WTC11 (cell line): ENCODE measurements at regions not wholly inside any gene's neighbourhood (a gene's known extent, or its start where the extent isn't known, plus 50 kb on each side); places are given as distances from the start of the nearest gene placed in this dataset.

Experiments used
- ATAC-seq: fragments of 200-7000 bp; cut with Tn5 transposase; 2 replicates; pipeline ENCODE4 v1.10.0; 2021; ENCODE audit warnings: mild to moderate bottlenecking, moderate library complexity
- CTCF ChIA-PET: fragments of 300-600 bp; sonication (Branson Sonifier 250); formaldehyde crosslinking; loops from one replicate; lab custom pipeline; 2021; ENCODE audit warnings: antibody characterized with exemption; lab: Charles Lee
- POLR2A ChIA-PET: fragments of 350-600 bp; sonication (Branson Sonifier 250); formaldehyde crosslinking; loops from one replicate; lab custom pipeline; 2021; ENCODE audit warnings: antibody characterized with exemption; lab: Charles Lee
- DNase-seq: peaks from one replicate; pipeline ENCODE4 v3.0.0; 2021; ENCODE audit warnings: low spot score
- H3K27ac Mint-ChIP-seq: 2 replicates; pipeline ENCODE4 v1.8.0; 2021; ENCODE audit warnings: mixed read lengths
- H3K27me3 Mint-ChIP-seq: 2 replicates; pipeline ENCODE4 v1.8.0; 2021; ENCODE audit warnings: low read depth, mild to moderate bottlenecking, moderate library complexity, mixed read lengths
- H3K36me3 Mint-ChIP-seq: 2 replicates; pipeline ENCODE4 v1.8.0; 2021; ENCODE audit warnings: mixed read lengths
- H3K4me1 Mint-ChIP-seq: 2 replicates; pipeline ENCODE4 v1.8.0; 2022; ENCODE audit warnings: mixed read lengths
- H3K4me3 Mint-ChIP-seq: 2 replicates; pipeline ENCODE4 v1.8.0; 2021; ENCODE audit warnings: mild to moderate bottlenecking, moderate library complexity, mixed read lengths
- H3K9me3 Mint-ChIP-seq: 2 replicates; pipeline ENCODE4 v1.8.0; 2021; ENCODE audit warnings: mixed read lengths
- ATF2 ChIP-seq: sonication (generic); formaldehyde crosslinking; IDR thresholded peaks from 2 replicates; pipeline ENCODE4 v1.8.1; 2022; ENCODE audit warnings: low read depth, missing genetic modification reagents, borderline replicate concordance
- ATF6 ChIP-seq: sonication (generic); formaldehyde crosslinking; IDR thresholded peaks from 2 replicates; pipeline ENCODE4 v1.8.1; 2023; ENCODE audit warnings: mild to moderate bottlenecking, missing genetic modification reagents
- CREM ChIP-seq: sonication (generic); formaldehyde crosslinking; IDR thresholded peaks from 2 replicates; pipeline ENCODE4 v1.8.1; 2022; ENCODE audit warnings: mild to moderate bottlenecking, missing genetic modification reagents, moderate library complexity
- ESRRA ChIP-seq: sonication (generic); formaldehyde crosslinking; IDR thresholded peaks from 2 replicates; pipeline ENCODE4 v1.8.1; 2022; ENCODE audit warnings: mild to moderate bottlenecking, missing genetic modification reagents, borderline replicate concordance
- FOXP1 ChIP-seq: sonication (generic); formaldehyde crosslinking; IDR thresholded peaks from 2 replicates; pipeline ENCODE4 v1.8.0; 2022; ENCODE audit warnings: missing genetic modification reagents, mild to moderate bottlenecking, moderate library complexity, borderline replicate concordance
- GTF2I ChIP-seq: fragments of 250-450 bp; sonication (Bioruptor Pico); conservative IDR thresholded peaks from 2 replicates; pipeline ENCODE4 v1.4.0; 2021; ENCODE audit warnings: mild to moderate bottlenecking
- OVOL2 ChIP-seq: fragments of 250-450 bp; sonication (Bioruptor Pico); IDR thresholded peaks from 2 replicates; pipeline ENCODE4 v1.9.0; 2021; ENCODE audit warnings: mild to moderate bottlenecking, borderline replicate concordance
- SMAD3 ChIP-seq: sonication (generic); formaldehyde crosslinking; IDR thresholded peaks from 2 replicates; pipeline ENCODE4 v1.8.0; 2022; ENCODE audit warnings: missing genetic modification reagents, mild to moderate bottlenecking, borderline replicate concordance
- STAT6 ChIP-seq: sonication (generic); formaldehyde crosslinking; conservative IDR thresholded peaks from 2 replicates; pipeline ENCODE4 v1.8.1; 2023; ENCODE audit warnings: mild to moderate bottlenecking, low read depth, missing genetic modification reagents, moderate library complexity
- TEAD4 ChIP-seq: sonication (generic); formaldehyde crosslinking; IDR thresholded peaks from 2 replicates; pipeline ENCODE4 v1.8.0; 2022; ENCODE audit warnings: mild to moderate bottlenecking, missing genetic modification reagents
- USF1 ChIP-seq: sonication (generic); formaldehyde crosslinking; IDR thresholded peaks from 2 replicates; pipeline ENCODE4 v1.8.0; 2022; ENCODE audit warnings: mild to moderate bottlenecking, missing genetic modification reagents
- ZBTB21 ChIP-seq: sonication (generic); formaldehyde crosslinking; IDR thresholded peaks from 2 replicates; pipeline ENCODE4 v1.8.1; 2023; ENCODE audit warnings: mild to moderate bottlenecking, missing genetic modification reagents, borderline replicate concordance
- ZNF138 ChIP-seq: sonication (generic); formaldehyde crosslinking; conservative IDR thresholded peaks from 2 replicates; pipeline ENCODE4 v1.8.1; 2022; ENCODE audit warnings: mild to moderate bottlenecking, moderate library complexity, missing genetic modification reagents
- ZNF423 ChIP-seq: fragments of 250-450 bp; sonication (Bioruptor Pico); IDR thresholded peaks from 2 replicates; pipeline ENCODE4 v2.1.2; 2022; ENCODE audit warnings: mild to moderate bottlenecking, moderate library complexity
- TF ChIP-seq, protein P1 (sequence below): fragments of 250-450 bp; sonication (Bioruptor Pico); IDR thresholded peaks from 2 replicates; pipeline ENCODE4 v1.9.0; 2021; ENCODE audit warnings: moderate library complexity, mild to moderate bottlenecking, inconsistent platforms, borderline replicate concordance
- TF ChIP-seq, protein P2 (sequence below): fragments of 250-450 bp; sonication (Bioruptor Pico); IDR thresholded peaks from 2 replicates; pipeline ENCODE4 v1.9.0; 2021; ENCODE audit warnings: mild to moderate bottlenecking
- TF ChIP-seq, protein P3 (sequence below): fragments of 250-450 bp; sonication (Bioruptor Pico); conservative IDR thresholded peaks from 2 replicates; pipeline ENCODE4 v1.9.0; 2021; ENCODE audit warnings: mild to moderate bottlenecking
- TF ChIP-seq, protein P4 (sequence below): fragments of 250-450 bp; sonication (Bioruptor Pico); IDR thresholded peaks from 2 replicates; pipeline ENCODE4 v1.9.0; 2021; ENCODE audit warnings: mild to moderate bottlenecking
- TF ChIP-seq, protein P5 (sequence below): sonication (generic); formaldehyde crosslinking; IDR thresholded peaks from 2 replicates; pipeline ENCODE4 v1.8.1; 2022; ENCODE audit warnings: mild to moderate bottlenecking, missing genetic modification reagents, moderate library complexity, borderline replicate concordance

- Mint-ChIP-seq H3K27ac (no peak overlapping the region), H3K4me3 (no peak overlapping the region), H3K9me3 (no peaks in the 10 kb centered on the region), H3K36me3 (no peaks in the 10 kb centered on the region), H3K27me3 (no peaks in the 10 kb centered on the region), H3K4me1 (no peaks in the 10 kb centered on the region)
- ChIA-PET POLR2A (no interaction called here), CTCF (no interaction called here)
- no peak for DNase-seq
- TF ChIP-seq SMAD3 (no peak), ZNF138 (CRISPR knock-in tag) (no peak), ZNF423 (CRISPR knock-in tag) (no peak), ATF6 (CRISPR knock-in tag) (no peak), CREM (no peak), FOXP1 (CRISPR knock-in tag) (no peak)
- TF ChIP-seq, protein P1, sequence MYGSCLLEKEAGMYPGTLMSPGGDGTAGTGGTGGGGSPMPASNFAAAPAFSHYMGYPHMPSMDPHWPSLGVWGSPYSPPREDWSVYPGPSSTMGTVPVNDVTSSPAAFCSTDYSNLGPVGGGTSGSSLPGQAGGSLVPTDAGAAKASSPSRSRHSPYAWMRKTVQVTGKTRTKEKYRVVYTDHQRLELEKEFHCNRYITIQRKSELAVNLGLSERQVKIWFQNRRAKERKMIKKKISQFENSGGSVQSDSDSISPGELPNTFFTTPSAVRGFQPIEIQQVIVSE, result no peak
- no peak for ATAC-seq
These were observed 154.3 kb upstream of the KCNN2 start for GRCh38 chr5:114207615-114208014.

DNA sequence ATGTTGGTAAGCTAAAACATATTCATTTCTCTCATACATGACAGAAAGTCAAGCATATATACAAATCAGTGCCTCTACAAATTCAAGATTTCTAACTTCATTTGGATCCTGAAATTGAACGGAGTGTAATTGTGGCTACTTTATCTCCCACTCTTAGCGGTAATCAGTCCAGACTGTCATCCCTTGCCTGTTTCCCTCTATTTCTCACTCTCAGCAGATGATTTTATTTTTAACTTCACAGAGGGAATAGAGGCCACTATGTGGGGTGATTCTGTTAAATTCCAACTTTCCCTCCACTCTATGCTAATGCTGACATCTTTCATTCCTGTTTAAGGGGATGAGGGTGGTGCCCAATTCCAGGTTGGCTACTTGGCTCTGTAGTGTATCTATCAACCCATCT is 153.8 kb upstream of the KCNN2 start:
- no peak for DNase-seq
- H3K4me1 Mint-ChIP-seq, result no peaks in the 10 kb centered on the region
- H3K27me3 Mint-ChIP-seq, result no peaks in the 10 kb centered on the region
- CTCF ChIA-PET, result no interaction called here
- POLR2A ChIA-PET, result no interaction called here
- H3K4me3 Mint-ChIP-seq, result no peak overlapping the region
- ATAC-seq, result no peak
- H3K27ac Mint-ChIP-seq, result no peak overlapping the region
- no peaks in the 10 kb centered on the region for H3K9me3 Mint-ChIP-seq
- TF ChIP-seq, protein P2, sequence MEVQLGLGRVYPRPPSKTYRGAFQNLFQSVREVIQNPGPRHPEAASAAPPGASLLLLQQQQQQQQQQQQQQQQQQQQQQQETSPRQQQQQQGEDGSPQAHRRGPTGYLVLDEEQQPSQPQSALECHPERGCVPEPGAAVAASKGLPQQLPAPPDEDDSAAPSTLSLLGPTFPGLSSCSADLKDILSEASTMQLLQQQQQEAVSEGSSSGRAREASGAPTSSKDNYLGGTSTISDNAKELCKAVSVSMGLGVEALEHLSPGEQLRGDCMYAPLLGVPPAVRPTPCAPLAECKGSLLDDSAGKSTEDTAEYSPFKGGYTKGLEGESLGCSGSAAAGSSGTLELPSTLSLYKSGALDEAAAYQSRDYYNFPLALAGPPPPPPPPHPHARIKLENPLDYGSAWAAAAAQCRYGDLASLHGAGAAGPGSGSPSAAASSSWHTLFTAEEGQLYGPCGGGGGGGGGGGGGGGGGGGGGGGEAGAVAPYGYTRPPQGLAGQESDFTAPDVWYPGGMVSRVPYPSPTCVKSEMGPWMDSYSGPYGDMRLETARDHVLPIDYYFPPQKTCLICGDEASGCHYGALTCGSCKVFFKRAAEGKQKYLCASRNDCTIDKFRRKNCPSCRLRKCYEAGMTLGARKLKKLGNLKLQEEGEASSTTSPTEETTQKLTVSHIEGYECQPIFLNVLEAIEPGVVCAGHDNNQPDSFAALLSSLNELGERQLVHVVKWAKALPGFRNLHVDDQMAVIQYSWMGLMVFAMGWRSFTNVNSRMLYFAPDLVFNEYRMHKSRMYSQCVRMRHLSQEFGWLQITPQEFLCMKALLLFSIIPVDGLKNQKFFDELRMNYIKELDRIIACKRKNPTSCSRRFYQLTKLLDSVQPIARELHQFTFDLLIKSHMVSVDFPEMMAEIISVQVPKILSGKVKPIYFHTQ (CRISPR knock-in tag), result no peak
- TF ChIP-seq GTF2I (CRISPR knock-in tag) (no peak), ZBTB21 (no peak), ESRRA (CRISPR knock-in tag) (no peak), OVOL2 (no peak), TEAD4 (CRISPR knock-in tag) (no peak)
- TF ChIP-seq, protein P3, sequence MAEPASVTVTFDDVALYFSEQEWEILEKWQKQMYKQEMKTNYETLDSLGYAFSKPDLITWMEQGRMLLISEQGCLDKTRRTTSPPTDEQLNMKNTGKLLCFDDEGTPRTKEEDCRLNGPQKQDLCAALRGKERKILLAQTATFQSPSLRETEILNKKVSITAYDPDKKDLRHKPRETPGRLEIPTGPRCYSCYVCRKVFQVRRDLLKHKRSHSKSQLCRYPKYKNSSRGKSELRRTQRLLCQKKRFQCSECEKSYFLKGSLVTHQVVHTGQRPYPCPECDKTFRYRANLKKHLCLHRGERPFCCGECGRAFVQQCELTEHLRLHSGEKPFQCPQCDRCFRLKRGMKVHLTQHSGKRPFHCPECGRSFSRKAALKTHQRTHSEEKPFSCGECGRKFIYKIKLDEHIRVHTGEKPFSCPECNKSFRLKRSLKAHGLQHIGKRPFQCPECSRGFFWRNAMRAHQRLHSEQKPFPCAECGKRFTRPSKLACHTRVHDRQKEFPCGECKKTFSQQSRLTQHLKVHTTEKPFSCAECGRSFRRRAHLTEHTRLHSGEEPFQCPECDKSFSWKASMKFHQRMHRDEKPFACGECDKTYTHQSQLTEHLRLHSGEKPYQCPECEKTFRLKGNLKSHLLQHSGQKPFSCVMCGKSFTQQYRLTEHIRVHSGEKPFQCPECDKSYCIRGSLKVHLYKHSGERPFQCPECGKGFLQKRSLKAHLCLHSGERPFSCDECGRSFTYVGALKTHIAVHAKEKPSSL (CRISPR knock-in tag), result no peak
- TF ChIP-seq, protein P4, sequence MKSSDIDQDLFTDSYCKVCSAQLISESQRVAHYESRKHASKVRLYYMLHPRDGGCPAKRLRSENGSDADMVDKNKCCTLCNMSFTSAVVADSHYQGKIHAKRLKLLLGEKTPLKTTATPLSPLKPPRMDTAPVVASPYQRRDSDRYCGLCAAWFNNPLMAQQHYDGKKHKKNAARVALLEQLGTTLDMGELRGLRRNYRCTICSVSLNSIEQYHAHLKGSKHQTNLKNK, result no peak
- no peaks in the 10 kb centered on the region for H3K36me3 Mint-ChIP-seq

DNA sequence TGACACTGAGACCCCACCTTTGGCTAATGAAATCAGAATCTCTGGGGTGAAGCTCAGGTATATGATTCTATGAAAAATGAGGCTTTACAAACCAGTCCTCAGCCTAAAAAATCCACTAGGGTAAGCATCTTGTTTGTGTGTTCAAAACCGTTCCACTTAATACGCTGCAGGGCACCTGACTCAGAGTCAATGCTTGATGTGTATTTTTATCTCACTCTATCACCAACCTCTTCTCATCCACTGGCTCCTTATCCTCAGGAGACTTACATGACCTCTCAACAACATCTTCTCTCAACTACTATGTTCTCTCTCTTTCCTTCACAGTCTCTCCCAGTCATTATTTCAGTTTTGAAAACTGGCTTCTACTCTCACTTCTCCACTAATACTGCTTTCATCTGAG is 153.3 kb upstream of the KCNN2 start:
- H3K9me3 Mint-ChIP-seq, result no peaks in the 10 kb centered on the region
- ChIA-PET POLR2A (no interaction called here), CTCF (no interaction called here)
- DNase-seq, result no peak
- ATAC-seq, result no peak
- no peak overlapping the region for H3K27ac Mint-ChIP-seq
- H3K36me3 Mint-ChIP-seq, result no peaks in the 10 kb centered on the region
- no peaks in the 10 kb centered on the region for H3K27me3 Mint-ChIP-seq
- no peak overlapping the region for H3K4me3 Mint-ChIP-seq
- no peaks in the 10 kb centered on the region for H3K4me1 Mint-ChIP-seq
- TF ChIP-seq STAT6 (CRISPR knock-in tag) (no peak), ATF2 (CRISPR knock-in tag) (no peak), USF1 (no peak)
- TF ChIP-seq, protein P5, sequence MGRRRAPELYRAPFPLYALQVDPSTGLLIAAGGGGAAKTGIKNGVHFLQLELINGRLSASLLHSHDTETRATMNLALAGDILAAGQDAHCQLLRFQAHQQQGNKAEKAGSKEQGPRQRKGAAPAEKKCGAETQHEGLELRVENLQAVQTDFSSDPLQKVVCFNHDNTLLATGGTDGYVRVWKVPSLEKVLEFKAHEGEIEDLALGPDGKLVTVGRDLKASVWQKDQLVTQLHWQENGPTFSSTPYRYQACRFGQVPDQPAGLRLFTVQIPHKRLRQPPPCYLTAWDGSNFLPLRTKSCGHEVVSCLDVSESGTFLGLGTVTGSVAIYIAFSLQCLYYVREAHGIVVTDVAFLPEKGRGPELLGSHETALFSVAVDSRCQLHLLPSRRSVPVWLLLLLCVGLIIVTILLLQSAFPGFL (CRISPR knock-in tag), result no peak
